ENCODE measurements at regions not wholly inside any gene's neighbourhood (a gene's known extent, or its start where the extent isn't known, plus 50 kb on each side); places are given as distances from the start of the nearest gene placed in this dataset.
"Not testable (repeated sequence)": the region's sequence is repeated elsewhere in the genome, so short reads cannot be mapped to it uniquely, and the experiment has no call there.

- no peak for DNase-seq
Measured at GRCh38 chr1:60886090-60886489, 196.3 kb upstream of the NFIA start.

- DNase-seq: no peak
Measured at GRCh38 chr1:60880202-60880601, 202.2 kb upstream of the NFIA start.

GRCh38 chr1:60878323-60878722 lies 204.0 kb upstream of the NFIA start:
- no peak for DNase-seq

DNA sequence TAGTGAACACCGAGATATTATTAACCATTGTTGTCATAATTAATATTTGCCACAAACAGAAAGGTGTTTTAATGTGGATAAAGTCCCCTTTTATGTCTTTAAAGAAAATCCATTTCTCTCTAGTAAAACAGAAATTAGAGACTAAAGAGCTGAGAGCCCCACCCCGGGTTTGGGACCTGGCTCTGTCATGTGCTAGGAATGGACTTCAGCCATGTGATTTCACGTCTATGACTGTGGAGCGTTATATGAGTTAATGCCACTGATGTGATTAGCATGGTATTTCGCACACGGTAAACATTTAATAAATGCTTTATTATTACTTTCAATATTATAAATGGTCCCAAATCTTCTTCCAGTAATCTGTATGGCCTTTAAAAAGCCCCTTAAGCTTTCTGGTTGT lies 205.0 kb upstream of the NFIA start:
- no peak for DNase-seq

GRCh38 chr1:60876952-60877351 lies 205.4 kb upstream of the NFIA start:
- DNase-seq: no peak

- no peak for DNase-seq
Measured at GRCh38 chr1:60875138-60875537, 207.2 kb upstream of the NFIA start.

DNA sequence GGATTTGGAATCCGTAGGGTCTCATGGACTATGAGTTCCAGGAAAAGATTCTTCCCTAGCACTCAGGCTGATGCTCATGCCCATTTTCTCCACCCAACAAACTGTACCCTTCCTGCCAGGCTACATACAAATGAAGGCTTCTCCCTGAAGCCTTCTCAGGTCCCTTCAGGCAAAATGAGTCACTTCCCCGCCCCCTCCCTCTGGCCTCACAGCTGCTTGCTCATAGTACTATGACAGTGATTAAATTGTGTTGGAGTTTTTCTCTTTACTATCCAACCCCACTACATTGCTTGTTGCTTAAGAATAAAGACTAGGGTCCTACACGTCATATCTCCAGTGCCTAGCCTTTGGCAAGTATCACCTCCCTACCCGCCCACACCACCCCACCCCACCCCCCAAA lies 207.6 kb upstream of the NFIA start:
- DNase-seq: no peak

DNA sequence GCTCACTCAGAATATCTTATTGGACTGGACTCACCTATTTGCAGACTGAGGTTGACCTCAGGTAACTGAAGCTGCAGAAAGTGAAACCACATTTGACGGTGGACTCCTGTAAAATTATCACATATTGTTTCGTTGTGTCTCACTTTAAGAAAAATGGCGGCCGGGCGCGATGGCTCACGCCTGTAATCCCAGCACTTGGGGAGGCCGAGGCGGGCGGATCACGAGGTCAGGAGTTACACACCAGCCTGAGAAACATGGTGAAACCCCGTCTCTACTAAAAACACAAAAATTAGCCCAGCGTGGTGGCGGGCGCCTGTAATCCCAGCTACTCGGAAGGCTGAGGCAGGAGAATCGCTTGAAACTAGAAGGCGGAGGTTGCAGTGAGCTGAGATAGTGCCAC lies 209.0 kb upstream of the NFIA start:
- DNase-seq: not testable (repeated sequence)

GRCh38 chr1:60872426-60873054 lies 209.8 kb upstream of the NFIA start:
- peak; percentile 30 for DNase-seq

DNA sequence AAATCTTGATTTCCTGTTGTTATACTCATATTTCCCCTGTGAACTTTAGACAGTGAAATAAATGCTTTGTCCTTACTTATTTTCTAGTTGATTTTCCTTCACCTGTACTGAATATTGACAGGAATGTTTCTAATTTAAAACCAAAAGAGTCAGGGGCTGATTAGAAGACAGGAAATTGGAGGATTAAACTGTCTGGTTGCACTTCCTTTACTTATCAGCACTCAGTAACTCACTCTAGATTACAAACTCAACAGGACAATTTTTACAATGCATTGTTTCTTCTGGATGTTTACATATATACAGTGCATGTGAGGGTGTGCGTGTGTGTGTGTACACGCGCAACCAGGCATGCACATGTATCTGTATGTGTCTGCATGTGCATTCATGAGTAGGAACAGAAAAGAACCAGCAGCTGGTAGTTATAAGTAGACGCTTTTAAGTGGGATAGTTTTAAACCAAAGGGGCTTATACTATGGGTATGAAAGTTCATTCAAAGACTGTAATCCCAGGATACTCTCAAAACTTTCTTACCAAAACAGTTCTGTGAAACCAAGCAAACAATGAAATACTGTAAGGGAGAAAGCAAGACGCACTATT lies 212.0 kb upstream of the NFIA start:
- no peak for DNase-seq

DNA sequence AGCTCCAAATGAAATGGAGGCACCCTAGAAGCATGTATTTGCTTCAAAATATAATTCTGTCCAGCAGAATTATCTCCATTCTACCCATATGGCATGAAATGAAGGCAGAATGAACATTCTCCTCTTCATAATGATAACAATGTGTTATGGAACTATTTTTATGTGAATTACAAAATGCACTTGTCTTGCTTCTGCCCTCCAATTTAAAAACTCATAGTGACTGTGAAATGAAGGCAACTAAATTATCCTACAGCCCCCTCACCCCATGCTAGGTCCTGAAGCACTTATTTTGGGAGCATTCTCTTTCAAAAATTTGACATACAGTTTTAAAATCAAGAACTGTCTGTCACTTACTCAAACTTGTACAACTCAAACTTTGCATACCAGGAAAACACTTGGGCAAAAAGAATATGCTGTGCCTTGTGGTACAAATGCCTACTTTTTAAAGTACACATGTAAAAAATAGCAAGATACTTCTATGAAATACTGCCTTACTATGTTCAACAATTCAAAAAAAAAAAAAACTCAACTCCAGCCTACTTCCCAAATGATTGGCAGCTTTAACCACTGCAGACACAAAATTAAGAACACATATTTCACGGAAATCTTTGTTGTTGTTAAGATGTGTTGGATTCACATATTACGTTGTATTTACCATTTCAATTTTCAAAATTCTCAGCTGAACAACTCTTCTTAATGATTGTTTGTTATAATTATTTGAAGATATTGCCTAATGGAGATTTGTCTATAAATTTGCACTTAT lies 213.3 kb upstream of the NFIA start:
- no peak for DNase-seq

DNA sequence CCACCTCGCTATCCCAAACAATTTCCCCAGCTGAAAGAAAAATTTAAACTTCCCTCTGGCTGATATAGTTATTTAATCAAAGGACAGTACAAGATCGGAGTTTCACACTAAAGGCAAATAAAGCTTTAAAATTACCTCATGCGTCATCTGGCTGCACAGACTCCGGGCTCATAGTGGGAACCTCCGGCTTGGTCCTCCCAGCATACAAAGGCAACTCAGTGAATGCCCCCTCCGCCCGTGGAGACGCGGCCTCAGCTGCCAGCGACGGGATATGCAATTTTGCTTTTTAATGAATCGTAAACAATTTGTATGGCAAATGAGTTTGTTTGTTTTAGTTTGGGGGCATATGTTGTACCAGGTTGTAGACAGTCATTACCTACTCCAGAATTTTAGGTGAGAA lies 214.6 kb upstream of the NFIA start:
- DNase-seq: no peak

- DNase-seq: no peak
Measured at GRCh38 chr1:60866917-60867531, 215.3 kb upstream of the NFIA start.

GRCh38 chr1:60866226-60866900 lies 216.0 kb upstream of the NFIA start:
- DNase-seq: no peak

- DNase-seq: no peak
Measured at GRCh38 chr1:60865166-60865565, 217.2 kb upstream of the NFIA start.

GRCh38 chr1:60864722-60865121 lies 217.6 kb upstream of the NFIA start:
- no peak for DNase-seq

- DNase-seq: no peak
Measured at GRCh38 chr1:60863131-60863530, 219.2 kb upstream of the NFIA start.

DNA sequence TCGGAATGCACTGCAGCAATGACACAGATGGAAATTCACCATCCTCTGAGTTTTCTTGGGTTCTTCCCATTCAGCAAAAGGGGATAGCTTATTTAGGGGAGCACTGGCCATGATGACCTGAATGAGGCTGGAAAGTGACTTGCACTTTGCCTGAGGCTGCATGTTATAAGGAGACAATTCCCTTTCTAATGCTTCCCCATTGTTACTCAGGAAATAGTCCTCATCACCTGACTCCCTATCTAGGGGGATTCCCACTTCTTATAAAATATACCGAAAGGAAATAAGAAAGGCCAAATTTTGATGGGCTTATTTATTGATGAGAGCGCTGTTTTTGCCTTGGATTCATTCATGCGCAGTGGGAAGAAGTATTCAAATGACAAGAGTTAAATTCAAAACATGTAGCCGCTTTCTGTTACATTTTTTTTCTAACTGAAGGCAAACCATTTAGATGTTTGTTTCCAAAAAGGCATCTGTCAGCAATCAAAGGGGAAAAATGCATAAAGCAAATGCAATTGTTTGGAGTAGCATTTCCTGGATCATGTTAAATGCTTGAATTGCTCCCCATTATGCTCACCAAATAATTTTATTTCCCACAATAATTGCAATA lies 220.3 kb upstream of the NFIA start:
- DNase-seq: no peak

DNA sequence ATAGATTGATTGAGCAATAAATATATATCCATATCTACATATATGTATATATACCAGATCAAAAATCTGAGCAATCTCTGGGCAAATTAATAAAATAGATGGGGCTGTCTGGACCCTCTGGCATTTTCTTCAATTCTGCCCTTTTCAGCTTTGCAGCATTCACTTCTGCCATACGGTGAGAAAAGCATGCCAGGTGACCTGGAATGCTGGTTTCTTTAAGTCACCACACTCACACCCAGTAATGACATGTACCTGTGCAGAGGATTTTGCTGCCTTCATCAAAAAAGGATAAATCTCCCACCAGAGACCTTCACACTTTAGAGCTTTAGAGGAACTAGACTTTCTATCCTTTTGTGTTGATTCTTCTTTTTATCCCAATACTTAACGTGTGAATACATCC lies 223.2 kb upstream of the NFIA start:
- DNase-seq: no peak

DNA sequence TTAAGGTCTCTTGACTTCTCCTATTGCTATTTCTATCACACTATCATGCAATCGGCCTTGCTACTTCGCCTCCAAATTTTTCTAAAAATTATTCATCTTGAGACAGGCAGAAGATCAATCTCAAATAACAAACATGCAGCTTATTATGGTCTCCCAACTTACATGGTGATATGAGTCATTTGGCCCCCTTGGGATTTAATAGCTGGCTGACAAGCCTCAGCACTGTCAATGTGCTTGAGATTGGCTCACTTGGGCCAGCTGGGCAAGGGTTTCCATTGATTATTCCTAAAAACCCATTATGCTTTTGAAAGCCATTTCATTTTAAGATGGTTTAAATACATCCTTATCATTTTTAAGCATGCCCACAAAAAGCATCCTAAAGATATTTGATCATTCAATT lies 224.5 kb upstream of the NFIA start:
- DNase-seq: no peak

DNA sequence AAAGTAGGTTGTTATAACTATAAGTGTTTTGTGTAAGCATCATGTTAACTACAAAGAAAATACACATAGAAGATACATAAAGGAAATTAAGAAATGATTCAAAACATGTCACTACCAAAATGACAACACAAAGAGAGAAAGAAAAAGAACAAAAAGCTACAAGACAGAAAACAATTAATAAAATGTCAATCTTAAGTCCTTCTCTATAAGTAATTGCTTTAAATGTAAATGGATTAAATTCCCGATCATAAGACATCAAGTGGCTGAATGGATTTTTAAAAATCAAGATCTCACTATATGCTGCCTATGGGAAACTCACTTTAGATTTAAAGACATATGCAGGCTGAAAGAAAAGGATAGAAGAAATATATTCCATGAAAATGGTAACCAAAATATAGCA lies 232.3 kb upstream of the NFIA start:
- DNase-seq: no peak

DNA sequence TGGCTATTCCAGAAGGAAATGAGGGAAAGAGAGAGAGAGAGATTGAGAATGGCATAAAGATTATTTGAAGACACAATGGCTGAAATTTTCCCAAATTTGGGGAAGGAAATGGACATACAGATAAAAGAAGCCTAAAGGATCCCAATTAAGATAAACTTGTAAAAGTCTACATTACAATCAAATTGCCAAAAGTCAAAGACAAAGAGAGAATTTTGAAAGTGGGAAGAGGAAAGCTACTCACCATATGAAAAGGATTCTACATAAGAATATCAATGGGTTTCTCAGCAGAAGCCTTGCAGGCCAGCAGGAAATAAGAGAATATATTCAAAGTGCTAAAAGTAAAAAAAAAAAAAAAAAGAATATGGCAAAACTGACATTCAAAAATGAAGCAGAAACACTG lies 233.0 kb upstream of the NFIA start:
- no peak for DNase-seq

GRCh38 chr1:60848583-60849188 lies 233.7 kb upstream of the NFIA start:
- no peak for DNase-seq
